Endodermal cell (in vitro differentiated cells): ENCODE measurements at regions not wholly inside any gene's neighbourhood (a gene's known extent, or its start where the extent isn't known, plus 50 kb on each side); places are given as distances from the start of the nearest gene placed in this dataset.

Experiments used
- DNase-seq: peaks from one replicate; pipeline ENCODE4 v3.0.0-alpha.2; 2017
- H3K27ac ChIP-seq: 2 replicates; pipeline ENCODE4 v1.5.1; 2013; ENCODE audit warnings: mild to moderate bottlenecking, low read depth, low read length, moderate library complexity
- H3K27me3 ChIP-seq: 2 replicates; pipeline ENCODE4 v1.6.1; 2013; ENCODE audit warnings: mild to moderate bottlenecking, low read length, moderate library complexity; ENCODE audit not compliant: insufficient read depth, control insufficient read depth, poor library complexity, severe bottlenecking
- H3K36me3 ChIP-seq: 2 replicates; pipeline ENCODE4 v1.7.0; 2013; ENCODE audit warnings: mild to moderate bottlenecking, low read length, moderate library complexity; ENCODE audit not compliant: control insufficient read depth, insufficient read depth
- H3K4me1 ChIP-seq: one replicate; pipeline ENCODE4 v1.7.0; 2013; ENCODE audit warnings: low read length; ENCODE audit not compliant: control insufficient read depth, insufficient read depth
- H3K4me3 ChIP-seq: 2 replicates; pipeline ENCODE4 v1.5.1; 2013; ENCODE audit warnings: mild to moderate bottlenecking, low read length, moderate library complexity
- H3K9ac ChIP-seq: 2 replicates; pipeline ENCODE4 v1.6.1; 2013; ENCODE audit warnings: mild to moderate bottlenecking, low read length, moderate library complexity; ENCODE audit not compliant: poor library complexity, severe bottlenecking; ENCODE audit errors: extremely low read depth
- H3K9me3 ChIP-seq: 2 replicates; pipeline ENCODE4 v1.6.1; 2013; ENCODE audit warnings: mild to moderate bottlenecking, low read length, moderate library complexity; ENCODE audit not compliant: control insufficient read depth
- H3K27ac Mint-ChIP-seq: 2 replicates; pipeline ENCODE4 v1.8.0; 2020; ENCODE audit warnings: mixed read lengths
- H3K27me3 Mint-ChIP-seq: 2 replicates; pipeline ENCODE4 v1.8.0; 2021; ENCODE audit warnings: mild to moderate bottlenecking, mixed read lengths; ENCODE audit not compliant: insufficient read depth
- H3K36me3 Mint-ChIP-seq: 2 replicates; pipeline ENCODE4 v1.8.0; 2020; ENCODE audit warnings: low read depth, mixed read lengths
- H3K4me1 Mint-ChIP-seq: 2 replicates; pipeline ENCODE4 v1.8.0; 2020; ENCODE audit warnings: mixed read lengths
- H3K4me3 Mint-ChIP-seq: 2 replicates; pipeline ENCODE4 v1.8.0; 2020; ENCODE audit warnings: mild to moderate bottlenecking, moderate library complexity, mixed read lengths
- H3K9me3 Mint-ChIP-seq: 2 replicates; pipeline ENCODE4 v1.8.0; 2020; ENCODE audit warnings: mild to moderate bottlenecking, mixed read lengths
- WGBS, 2 experiments: methylation state at CpG; one replicate each; pipeline versions ENCODE4 v1.1.5 to v1.1.7; 2013; ENCODE audit warnings: missing lambda C conversion rate in 2 of 2, mixed read lengths in 1 of 2; ENCODE audit not compliant: insufficient coverage in 1 of 2, insufficient read length in 1 of 2; 5-methylcytosine and 5-hydroxymethylcytosine counted together
- TF ChIP-seq, protein P1 (sequence below): fragments of 200-600 bp; sonication (generic); conservative IDR thresholded peaks from 2 replicates; pipeline ENCODE4 v1.5.0; 2021; ENCODE audit warnings: antibody characterized with exemption, mild to moderate bottlenecking

DNA sequence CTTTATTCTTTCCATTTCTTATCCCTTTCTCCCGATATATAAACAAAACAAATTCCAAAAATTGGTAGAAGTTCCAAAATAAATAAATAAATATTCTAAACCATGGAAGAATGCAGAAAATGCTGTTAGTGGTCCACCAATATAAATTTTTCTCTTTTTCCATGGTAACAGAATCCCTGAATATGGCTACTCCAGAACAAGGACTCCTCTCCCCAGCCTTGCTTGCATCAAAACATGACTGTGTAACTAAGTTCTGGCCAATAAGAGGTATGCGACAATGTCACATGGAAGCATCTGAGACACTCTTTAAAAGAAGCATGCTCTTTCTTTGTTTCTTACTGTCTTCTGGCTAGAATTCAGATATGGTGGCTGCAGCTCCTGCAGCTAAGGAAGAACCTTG is 325.1 kb upstream of the TANK start:
- Histone ChIP-seq H3K36me3 (no peaks in the 10 kb centered on the region), H3K9me3 (peaks cover 2% of the 10 kb centered on the region), H3K9ac (no peak overlapping the region), H3K4me3 (no peak overlapping the region), H3K27me3 (no peaks in the 10 kb centered on the region), H3K4me1 (no peaks in the 10 kb centered on the region), H3K27ac (no peak overlapping the region)
- no peaks in the 10 kb centered on the region for H3K9me3 Mint-ChIP-seq
- H3K27me3 Mint-ChIP-seq, result no peaks in the 10 kb centered on the region
- H3K4me3 Mint-ChIP-seq, result no peak overlapping the region
- no peaks in the 10 kb centered on the region for H3K4me1 Mint-ChIP-seq
- H3K36me3 Mint-ChIP-seq, result no peaks in the 10 kb centered on the region
- no peak overlapping the region for H3K27ac Mint-ChIP-seq
- TF ChIP-seq, protein P1, sequence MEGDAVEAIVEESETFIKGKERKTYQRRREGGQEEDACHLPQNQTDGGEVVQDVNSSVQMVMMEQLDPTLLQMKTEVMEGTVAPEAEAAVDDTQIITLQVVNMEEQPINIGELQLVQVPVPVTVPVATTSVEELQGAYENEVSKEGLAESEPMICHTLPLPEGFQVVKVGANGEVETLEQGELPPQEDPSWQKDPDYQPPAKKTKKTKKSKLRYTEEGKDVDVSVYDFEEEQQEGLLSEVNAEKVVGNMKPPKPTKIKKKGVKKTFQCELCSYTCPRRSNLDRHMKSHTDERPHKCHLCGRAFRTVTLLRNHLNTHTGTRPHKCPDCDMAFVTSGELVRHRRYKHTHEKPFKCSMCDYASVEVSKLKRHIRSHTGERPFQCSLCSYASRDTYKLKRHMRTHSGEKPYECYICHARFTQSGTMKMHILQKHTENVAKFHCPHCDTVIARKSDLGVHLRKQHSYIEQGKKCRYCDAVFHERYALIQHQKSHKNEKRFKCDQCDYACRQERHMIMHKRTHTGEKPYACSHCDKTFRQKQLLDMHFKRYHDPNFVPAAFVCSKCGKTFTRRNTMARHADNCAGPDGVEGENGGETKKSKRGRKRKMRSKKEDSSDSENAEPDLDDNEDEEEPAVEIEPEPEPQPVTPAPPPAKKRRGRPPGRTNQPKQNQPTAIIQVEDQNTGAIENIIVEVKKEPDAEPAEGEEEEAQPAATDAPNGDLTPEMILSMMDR, result no peak
- DNase-seq, result no peak
- WGBS, 2 experiments, result 44 to 100% methylated on average over 1 to 2 of the region's 2 CpGs

DNA sequence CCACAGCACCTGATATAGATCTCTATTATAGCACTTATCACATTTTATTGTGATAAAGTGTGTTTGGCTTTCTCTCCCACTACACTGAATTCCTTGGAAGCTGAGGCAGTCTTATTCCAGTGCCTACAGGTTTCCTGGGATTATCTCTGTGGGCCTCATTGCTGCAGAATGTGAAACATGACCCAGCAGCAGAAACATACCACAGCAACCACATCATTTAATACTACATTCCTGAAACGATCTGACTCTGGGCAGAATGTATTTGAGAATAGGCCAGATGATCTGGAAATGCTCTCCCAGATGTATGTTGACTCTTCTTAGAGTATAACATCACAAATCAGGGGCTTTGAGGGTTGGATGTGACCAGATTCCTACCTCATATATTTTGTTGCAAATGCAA is 323.5 kb upstream of the TANK start:
- WGBS, 2 experiments, result 71% methylated on average over 1 of the region's 1 CpG; no CpG with 5 or more reads in 1 of the 2 experiments
- Histone ChIP-seq H3K36me3 (no peaks in the 10 kb centered on the region), H3K9ac (no peak overlapping the region), H3K9me3 (no peaks in the 10 kb centered on the region), H3K27me3 (no peaks in the 10 kb centered on the region), H3K4me3 (no peak overlapping the region), H3K4me1 (no peaks in the 10 kb centered on the region), H3K27ac (no peak overlapping the region)
- H3K9me3 Mint-ChIP-seq, result no peaks in the 10 kb centered on the region
- no peak for DNase-seq
- H3K4me3 Mint-ChIP-seq, result no peak overlapping the region
- H3K4me1 Mint-ChIP-seq, result no peaks in the 10 kb centered on the region
- no peaks in the 10 kb centered on the region for H3K36me3 Mint-ChIP-seq
- no peaks in the 10 kb centered on the region for H3K27me3 Mint-ChIP-seq
- no peak overlapping the region for H3K27ac Mint-ChIP-seq
- TF ChIP-seq, protein P1, result no peak

DNA sequence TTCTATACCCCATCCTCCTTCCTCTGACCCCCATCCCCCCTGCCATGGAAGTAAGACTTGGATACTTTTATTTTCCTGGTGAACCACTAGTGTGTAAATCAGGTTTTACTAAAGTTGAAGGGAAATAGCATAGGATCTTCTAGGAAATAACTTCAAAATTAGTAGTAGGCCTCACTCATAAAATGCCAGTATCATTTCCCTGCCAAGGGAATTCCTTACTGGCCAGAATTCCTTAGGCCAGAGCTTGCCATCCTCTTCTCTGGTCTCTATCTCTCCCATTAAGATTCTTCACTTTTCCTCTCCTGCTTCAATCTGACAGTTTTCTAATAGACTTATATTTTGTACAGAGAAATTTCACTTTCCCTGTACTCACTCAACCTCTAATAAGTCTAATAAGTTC is 322.8 kb upstream of the TANK start:
- Histone ChIP-seq H3K27me3 (no peaks in the 10 kb centered on the region), H3K9ac (no peak overlapping the region), H3K4me3 (no peak overlapping the region), H3K9me3 (no peaks in the 10 kb centered on the region), H3K36me3 (no peaks in the 10 kb centered on the region), H3K27ac (no peak overlapping the region), H3K4me1 (no peaks in the 10 kb centered on the region)
- DNase-seq, result no peak
- Mint-ChIP-seq H3K4me1 (no peaks in the 10 kb centered on the region), H3K36me3 (no peaks in the 10 kb centered on the region), H3K9me3 (no peaks in the 10 kb centered on the region), H3K27me3 (no peaks in the 10 kb centered on the region), H3K27ac (no peak overlapping the region), H3K4me3 (no peak overlapping the region)
- TF ChIP-seq, protein P1, result no peak
